ENCODE measurements at regions not wholly inside any gene's neighbourhood (a gene's known extent, or its start where the extent isn't known, plus 50 kb on each side); places are given as distances from the start of the nearest gene placed in this dataset.

DNA sequence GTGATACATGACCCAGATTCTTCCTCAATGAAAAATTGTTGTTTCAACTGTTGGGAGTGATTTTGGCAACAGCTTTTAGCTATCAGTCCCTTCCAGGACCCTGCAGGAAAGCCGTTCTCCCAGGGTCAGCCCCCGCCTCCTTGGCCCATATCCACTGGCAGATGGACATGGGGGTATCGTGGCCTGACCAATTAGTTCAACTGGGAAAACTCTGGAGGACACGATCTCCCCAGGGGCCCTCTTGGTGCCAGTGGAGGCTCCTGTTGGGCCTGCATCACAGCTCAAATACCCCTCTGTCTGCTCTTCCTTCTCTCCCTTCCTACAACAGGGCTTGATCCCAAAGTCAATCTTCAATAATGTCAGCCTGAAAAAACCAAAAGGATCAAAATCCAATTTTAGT, 272.5 kb upstream of the B3GAT1 start:
- TF ChIP-seq, protein P1, sequence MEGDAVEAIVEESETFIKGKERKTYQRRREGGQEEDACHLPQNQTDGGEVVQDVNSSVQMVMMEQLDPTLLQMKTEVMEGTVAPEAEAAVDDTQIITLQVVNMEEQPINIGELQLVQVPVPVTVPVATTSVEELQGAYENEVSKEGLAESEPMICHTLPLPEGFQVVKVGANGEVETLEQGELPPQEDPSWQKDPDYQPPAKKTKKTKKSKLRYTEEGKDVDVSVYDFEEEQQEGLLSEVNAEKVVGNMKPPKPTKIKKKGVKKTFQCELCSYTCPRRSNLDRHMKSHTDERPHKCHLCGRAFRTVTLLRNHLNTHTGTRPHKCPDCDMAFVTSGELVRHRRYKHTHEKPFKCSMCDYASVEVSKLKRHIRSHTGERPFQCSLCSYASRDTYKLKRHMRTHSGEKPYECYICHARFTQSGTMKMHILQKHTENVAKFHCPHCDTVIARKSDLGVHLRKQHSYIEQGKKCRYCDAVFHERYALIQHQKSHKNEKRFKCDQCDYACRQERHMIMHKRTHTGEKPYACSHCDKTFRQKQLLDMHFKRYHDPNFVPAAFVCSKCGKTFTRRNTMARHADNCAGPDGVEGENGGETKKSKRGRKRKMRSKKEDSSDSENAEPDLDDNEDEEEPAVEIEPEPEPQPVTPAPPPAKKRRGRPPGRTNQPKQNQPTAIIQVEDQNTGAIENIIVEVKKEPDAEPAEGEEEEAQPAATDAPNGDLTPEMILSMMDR (IDR thresholded peaks at IDR 0.05) = no peak
- no peak for TF ChIP-seq POLR2A (IDR thresholded peaks at IDR 0.05)
- no peak for TF ChIP-seq EP300 (IDR thresholded peaks at IDR 0.05)
